CD14-positive monocyte (primary cell): ENCODE measurements at regions not wholly inside any gene's neighbourhood (a gene's known extent, or its start where the extent isn't known, plus 50 kb on each side); places are given as distances from the start of the nearest gene placed in this dataset.

ENCODE experiments used
- DNase-seq, 3 donors: peaks; one replicate each; pipeline ENCODE4 v3.0.0-alpha.2; 2011 to 2022
- H2AFZ ChIP-seq: 2 replicates; pipeline ENCODE4 v1.6.0; 2012; ENCODE audit warnings: mild to moderate bottlenecking, low read depth, low read length, inconsistent platforms; ENCODE audit not compliant: insufficient read depth, poor library complexity, severe bottlenecking
- H3K27ac ChIP-seq, 2 donors: 1 replicate in 1 of 2; 2 replicates in 1 of 2; pipeline ENCODE4 v1.5.1; 2012 to 2013; ENCODE audit warnings: low read length in 2 of 2, control low read depth in 1 of 2, inconsistent platforms in 1 of 2, low read depth in 1 of 2, mild to moderate bottlenecking in 1 of 2
- H3K27me3 ChIP-seq, 2 donors: one replicate each; pipeline versions ENCODE4 v1.6.0 to v1.6.1; 2011 to 2013; ENCODE audit warnings: low read length in 2 of 2; ENCODE audit not compliant: control insufficient read depth in 2 of 2, insufficient read depth in 2 of 2
- H3K36me3 ChIP-seq, 2 donors: replicated peaks in 1 of 2; 1 replicate in 1 of 2; 2 replicates in 1 of 2; pipeline versions ENCODE4 v1.5.1 to v1.6.1; 2012 to 2013; ENCODE audit warnings: low read length in 2 of 2, control low read depth in 1 of 2, inconsistent platforms in 1 of 2, mild to moderate bottlenecking in 1 of 2; ENCODE audit not compliant: insufficient read depth in 2 of 2, control insufficient read depth in 1 of 2
- H3K4me1 ChIP-seq, 2 donors: 1 replicate in 1 of 2; 2 replicates in 1 of 2; pipeline versions ENCODE4 v1.5.1 to v1.6.1; 2012 to 2013; ENCODE audit warnings: low read length in 2 of 2, control low read depth in 1 of 2, inconsistent platforms in 1 of 2, mild to moderate bottlenecking in 1 of 2, moderate library complexity in 1 of 2; ENCODE audit not compliant: insufficient read depth in 2 of 2, control insufficient read depth in 1 of 2
- H3K4me2 ChIP-seq: replicated peaks from 2 replicates; pipeline ENCODE3; 2012; ENCODE audit warnings: low read length, moderate library complexity, mild to moderate bottlenecking; ENCODE audit not compliant: poor library complexity, severe bottlenecking; ENCODE audit errors: extremely low read depth
- H3K4me3 ChIP-seq, 3 experiments: fragments of 200-600 bp in 1 of 3; sonication (generic) in 1 of 3; replicated peaks in 1 of 3; 1 replicate in 2 of 3; 2 replicates in 1 of 3; pipeline ENCODE4 v1.5.1; 2011 to 2013; ENCODE audit warnings: low read length in 3 of 3, mild to moderate bottlenecking in 3 of 3, control low read depth in 2 of 3, low read depth in 2 of 3, inconsistent platforms in 1 of 3, moderate library complexity in 1 of 3
- H3K79me2 ChIP-seq: 2 replicates; pipeline ENCODE4 v1.6.0; 2012; ENCODE audit warnings: mild to moderate bottlenecking, control low read depth, inconsistent platforms, low read length, moderate library complexity; ENCODE audit not compliant: insufficient read depth
- H3K9ac ChIP-seq: 2 replicates; pipeline ENCODE4 v1.6.0; 2017; ENCODE audit warnings: low read length, mild to moderate bottlenecking; ENCODE audit not compliant: insufficient read depth, poor library complexity, severe bottlenecking
- H3K9me3 ChIP-seq, 2 donors: replicated peaks in 1 of 2; 1 replicate in 1 of 2; 2 replicates in 1 of 2; pipeline versions ENCODE4 v1.5.1 to v1.6.1; 2012 to 2013; ENCODE audit warnings: low read length in 2 of 2, control low read depth in 1 of 2; ENCODE audit not compliant: control insufficient read depth in 1 of 2, insufficient read depth in 1 of 2
- H4K20me1 ChIP-seq: 2 replicates; pipeline ENCODE4 v1.6.0; 2012; ENCODE audit warnings: mild to moderate bottlenecking, low read length, control low read depth, moderate library complexity; ENCODE audit not compliant: insufficient read depth
- H3K27ac Mint-ChIP-seq, 7 donors: one replicate each; pipeline ENCODE4 v1.8.0; 2020; ENCODE audit warnings: mild to moderate bottlenecking in 7 of 7, mixed read lengths in 7 of 7, moderate library complexity in 6 of 7, inconsistent platforms in 2 of 7
- H3K27me3 Mint-ChIP-seq, 3 donors: one replicate each; pipeline ENCODE4 v1.8.0; 2021 to 2022; ENCODE audit warnings: low read depth in 3 of 3, mild to moderate bottlenecking in 3 of 3, mixed read lengths in 3 of 3, moderate library complexity in 3 of 3, inconsistent platforms in 1 of 3
- H3K36me3 Mint-ChIP-seq, 2 donors: one replicate each; pipeline ENCODE4 v1.8.0; 2020; ENCODE audit warnings: mixed read lengths in 2 of 2, inconsistent platforms in 1 of 2, mild to moderate bottlenecking in 1 of 2
- H3K4me1 Mint-ChIP-seq: one replicate; pipeline ENCODE4 v1.8.0; 2020; ENCODE audit warnings: mild to moderate bottlenecking, mixed read lengths
- H3K4me3 Mint-ChIP-seq, 2 donors: one replicate each; pipeline ENCODE4 v1.8.0; 2020; ENCODE audit warnings: mild to moderate bottlenecking in 2 of 2, mixed read lengths in 2 of 2, moderate library complexity in 1 of 2
- H3K9me3 Mint-ChIP-seq, 7 donors: one replicate each; pipeline ENCODE4 v1.8.0; 2020 to 2022; ENCODE audit warnings: mixed read lengths in 7 of 7, mild to moderate bottlenecking in 6 of 7, moderate library complexity in 6 of 7, inconsistent platforms in 2 of 7
- WGBS: methylation state at CpG from one replicate; pipeline ENCODE4 v1.1.5; 2013; ENCODE audit warnings: missing lambda C conversion rate; ENCODE audit not compliant: insufficient coverage; 5-methylcytosine and 5-hydroxymethylcytosine counted together
- intact Hi-C, 2 donors: fragments of 100-400 bp; cut with micrococcal nuclease; formaldehyde crosslinking; loops; one replicate each; pipeline versions ENCODE4 v1.15.0 to v1.15.1; 2023
- TF ChIP-seq, protein P1 (sequence below): fragments of 200-600 bp; IDR thresholded peaks from one replicate; pipeline ENCODE4 v1.8.0; 2022; ENCODE audit warnings: antibody characterized with exemption, mild to moderate bottlenecking

GRCh38 chr5:101461455-101461854, 558.4 kb upstream of the ST8SIA4 start:
- Mint-ChIP-seq H3K9me3 (peaks cover 0 to 5% (median 0%) of the 10 kb centered on the region in 7 donors), H3K4me3 (no peak overlapping the region), H3K27ac (no peak overlapping the region), H3K36me3 (no peaks in the 10 kb centered on the region), H3K4me1 (no peaks in the 10 kb centered on the region), H3K27me3 (no peaks in the 10 kb centered on the region)
- no peak overlapping the region for H3K9ac ChIP-seq
- H3K79me2 ChIP-seq = no peaks in the 10 kb centered on the region
- DNase-seq = no peak
- intact Hi-C loops = no loop called here
- H3K9me3 ChIP-seq = no peaks in the 10 kb centered on the region
- H2AFZ ChIP-seq = no peak overlapping the region
- H3K27me3 ChIP-seq = no peaks in the 10 kb centered on the region
- H3K4me2 ChIP-seq = no peak overlapping the region
- TF ChIP-seq, protein P1, sequence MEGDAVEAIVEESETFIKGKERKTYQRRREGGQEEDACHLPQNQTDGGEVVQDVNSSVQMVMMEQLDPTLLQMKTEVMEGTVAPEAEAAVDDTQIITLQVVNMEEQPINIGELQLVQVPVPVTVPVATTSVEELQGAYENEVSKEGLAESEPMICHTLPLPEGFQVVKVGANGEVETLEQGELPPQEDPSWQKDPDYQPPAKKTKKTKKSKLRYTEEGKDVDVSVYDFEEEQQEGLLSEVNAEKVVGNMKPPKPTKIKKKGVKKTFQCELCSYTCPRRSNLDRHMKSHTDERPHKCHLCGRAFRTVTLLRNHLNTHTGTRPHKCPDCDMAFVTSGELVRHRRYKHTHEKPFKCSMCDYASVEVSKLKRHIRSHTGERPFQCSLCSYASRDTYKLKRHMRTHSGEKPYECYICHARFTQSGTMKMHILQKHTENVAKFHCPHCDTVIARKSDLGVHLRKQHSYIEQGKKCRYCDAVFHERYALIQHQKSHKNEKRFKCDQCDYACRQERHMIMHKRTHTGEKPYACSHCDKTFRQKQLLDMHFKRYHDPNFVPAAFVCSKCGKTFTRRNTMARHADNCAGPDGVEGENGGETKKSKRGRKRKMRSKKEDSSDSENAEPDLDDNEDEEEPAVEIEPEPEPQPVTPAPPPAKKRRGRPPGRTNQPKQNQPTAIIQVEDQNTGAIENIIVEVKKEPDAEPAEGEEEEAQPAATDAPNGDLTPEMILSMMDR = no peak
- no peaks in the 10 kb centered on the region for H3K36me3 ChIP-seq
- no peaks in the 10 kb centered on the region for H4K20me1 ChIP-seq
- no peak overlapping the region for H3K4me3 ChIP-seq
- H3K27ac ChIP-seq = no peak overlapping the region
- H3K4me1 ChIP-seq = no peaks in the 10 kb centered on the region

GRCh38 chr5:101458587-101458986, 555.5 kb upstream of the ST8SIA4 start:
- H3K4me2 ChIP-seq = no peak overlapping the region
- TF ChIP-seq, protein P1 = no peak

More at GRCh38 chr5:101458587-101458986, 555.5 kb upstream of the ST8SIA4 start:
- H3K27me3 Mint-ChIP-seq = no peaks in the 10 kb centered on the region
- Histone ChIP-seq H3K4me1 (no peaks in the 10 kb centered on the region), H3K79me2 (no peaks in the 10 kb centered on the region), H4K20me1 (no peaks in the 10 kb centered on the region), H3K9me3 (no peaks in the 10 kb centered on the region), H3K27ac (no peak overlapping the region), H3K27me3 (no peaks in the 10 kb centered on the region), H3K36me3 (no peaks in the 10 kb centered on the region), H3K9ac (no peak overlapping the region), H2AFZ (no peak overlapping the region), H3K4me3 (no peak overlapping the region)
- intact Hi-C loops = no loop called here
- no peak overlapping the region for H3K4me3 Mint-ChIP-seq
- H3K27ac Mint-ChIP-seq = no peak overlapping the region
- no peak for DNase-seq
- H3K4me1 Mint-ChIP-seq = no peaks in the 10 kb centered on the region
- H3K9me3 Mint-ChIP-seq = peaks cover 0 to 1% (median 0%) of the 10 kb centered on the region in 7 donors
- no peaks in the 10 kb centered on the region for H3K36me3 Mint-ChIP-seq
- no CpG with 5 or more reads among the region's 4 CpGs for WGBS
